NCI-H1930 (cell line): ENCODE measurements at regions not wholly inside any gene's neighbourhood (a gene's known extent, or its start where the extent isn't known, plus 50 kb on each side); places are given as distances from the start of the nearest gene placed in this dataset.

ENCODE experiments used
- DNase-seq, 2 experiments: peaks; one replicate each; lab custom pipeline; 2025; lab: John Stamatoyannopoulos, UW

DNA sequence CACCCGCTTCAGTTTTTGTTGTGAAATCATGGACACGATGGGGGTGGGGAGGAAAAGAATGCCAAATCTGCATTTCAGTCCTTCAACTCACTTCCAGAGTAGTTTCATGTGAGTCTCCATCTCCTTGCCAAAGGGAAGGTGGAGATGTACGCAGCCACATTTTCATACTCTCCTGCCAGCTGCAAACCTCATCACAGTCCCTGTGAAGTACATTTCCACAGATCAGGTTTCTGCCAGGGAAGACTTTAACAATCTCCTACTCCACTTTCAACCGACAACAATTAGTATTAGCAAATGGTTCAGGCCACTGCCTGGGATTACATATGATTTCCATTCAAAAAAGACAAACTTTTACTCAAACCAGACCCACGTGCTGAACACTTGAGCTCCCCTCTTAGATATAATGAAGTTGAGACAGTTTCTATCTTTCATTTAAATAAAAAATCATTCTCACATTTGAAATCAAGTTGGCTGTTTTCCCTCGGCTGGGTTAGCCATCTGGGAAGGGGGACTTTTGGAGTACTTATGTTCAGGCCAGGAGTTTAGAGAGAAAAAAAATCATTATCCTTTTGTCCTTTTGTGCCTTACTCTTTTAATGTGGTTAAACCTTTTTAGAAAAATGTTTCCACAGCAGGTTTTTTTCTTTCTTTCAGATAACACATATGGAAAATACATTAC lies 51.0 kb upstream of the CEP162 start:
- DNase-seq: no peak
